WTC11 (cell line): ENCODE measurements at regions not wholly inside any gene's neighbourhood (a gene's known extent, or its start where the extent isn't known, plus 50 kb on each side); places are given as distances from the start of the nearest gene placed in this dataset.

Source experiments
- FOXK1 ChIP-seq: sonication (generic); formaldehyde crosslinking; IDR thresholded peaks from 2 replicates; pipeline ENCODE4 v1.8.0; 2022; ENCODE audit warnings: mild to moderate bottlenecking, moderate library complexity, missing genetic modification reagents
- NFYB ChIP-seq: sonication (generic); formaldehyde crosslinking; conservative IDR thresholded peaks from 2 replicates; pipeline ENCODE4 v1.8.0; 2022; ENCODE audit warnings: low read depth, missing genetic modification reagents
- NR1H2 ChIP-seq: sonication (generic); formaldehyde crosslinking; IDR thresholded peaks from 2 replicates; pipeline ENCODE4 v1.9.0; 2021; ENCODE audit warnings: mild to moderate bottlenecking, moderate library complexity, missing genetic modification reagents
- SP1 ChIP-seq: sonication (generic); formaldehyde crosslinking; conservative IDR thresholded peaks from 2 replicates; pipeline ENCODE4 v1.8.1; 2022; ENCODE audit warnings: missing genetic modification reagents
- TCF7 ChIP-seq: sonication (generic); formaldehyde crosslinking; IDR thresholded peaks from 2 replicates; pipeline ENCODE4 v1.8.0; 2022; ENCODE audit warnings: mild to moderate bottlenecking, low read depth, missing genetic modification reagents, moderate library complexity
- TEAD4 ChIP-seq: sonication (generic); formaldehyde crosslinking; IDR thresholded peaks from 2 replicates; pipeline ENCODE4 v1.8.0; 2022; ENCODE audit warnings: mild to moderate bottlenecking, missing genetic modification reagents
- TF ChIP-seq, protein P1 (sequence below): sonication (generic); formaldehyde crosslinking; conservative IDR thresholded peaks from 2 replicates; pipeline ENCODE4 v1.8.1; 2023; ENCODE audit warnings: mild to moderate bottlenecking, low read depth, missing genetic modification reagents, moderate library complexity
- TF ChIP-seq, protein P2 (sequence below): fragments of 200-600 bp; IDR thresholded peaks from 2 replicates; pipeline ENCODE4 v1.8.0; 2022; ENCODE audit warnings: antibody characterized with exemption
- TF ChIP-seq, protein P3 (sequence below): sonication (generic); formaldehyde crosslinking; IDR thresholded peaks from 2 replicates; pipeline ENCODE4 v1.8.0; 2022; ENCODE audit warnings: mild to moderate bottlenecking, missing genetic modification reagents
- TF ChIP-seq, protein P4 (sequence below): sonication (generic); formaldehyde crosslinking; IDR thresholded peaks from 2 replicates; pipeline ENCODE4 v1.8.1; 2023; ENCODE audit warnings: mild to moderate bottlenecking, missing genetic modification reagents
- TF ChIP-seq, protein P5 (sequence below): sonication (generic); formaldehyde crosslinking; IDR thresholded peaks from 2 replicates; pipeline ENCODE4 v1.8.0; 2022; ENCODE audit warnings: mild to moderate bottlenecking, missing genetic modification reagents
- TF ChIP-seq, protein P6 (sequence below): sonication (generic); formaldehyde crosslinking; IDR thresholded peaks from 2 replicates; pipeline ENCODE4 v1.8.0; 2022; ENCODE audit warnings: mild to moderate bottlenecking, missing genetic modification reagents

DNA sequence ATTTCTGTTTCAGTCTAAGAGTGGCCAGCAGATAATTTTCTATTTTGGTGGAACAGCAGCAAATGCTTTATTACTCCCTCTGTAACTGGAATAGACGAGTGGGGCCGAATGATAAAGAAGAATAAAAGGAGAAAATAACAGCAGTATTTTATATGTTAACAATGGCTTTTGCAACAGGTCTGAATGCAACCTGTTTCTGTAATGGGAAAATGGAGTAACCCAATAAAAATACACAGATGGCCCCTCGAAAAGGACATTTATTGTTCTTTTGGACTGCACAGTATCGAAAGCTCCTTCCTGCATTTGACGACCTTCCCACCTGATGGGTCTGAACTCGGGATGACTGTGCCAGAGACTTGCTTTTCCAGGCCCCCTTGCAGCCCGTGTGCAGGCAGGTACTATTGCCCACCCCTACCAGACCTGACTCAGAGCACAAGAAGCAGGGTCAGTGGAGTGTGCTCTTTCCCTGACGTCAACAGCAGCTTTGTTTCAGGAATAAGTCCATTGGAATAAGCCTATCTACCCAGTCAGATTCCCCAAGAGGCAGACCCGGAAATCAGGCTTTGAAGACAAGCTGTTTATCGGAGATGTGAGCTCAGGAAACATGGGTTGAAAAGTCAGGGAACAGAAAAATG, 306.5 kb upstream of the NEBL start:
- TF ChIP-seq, protein P1, sequence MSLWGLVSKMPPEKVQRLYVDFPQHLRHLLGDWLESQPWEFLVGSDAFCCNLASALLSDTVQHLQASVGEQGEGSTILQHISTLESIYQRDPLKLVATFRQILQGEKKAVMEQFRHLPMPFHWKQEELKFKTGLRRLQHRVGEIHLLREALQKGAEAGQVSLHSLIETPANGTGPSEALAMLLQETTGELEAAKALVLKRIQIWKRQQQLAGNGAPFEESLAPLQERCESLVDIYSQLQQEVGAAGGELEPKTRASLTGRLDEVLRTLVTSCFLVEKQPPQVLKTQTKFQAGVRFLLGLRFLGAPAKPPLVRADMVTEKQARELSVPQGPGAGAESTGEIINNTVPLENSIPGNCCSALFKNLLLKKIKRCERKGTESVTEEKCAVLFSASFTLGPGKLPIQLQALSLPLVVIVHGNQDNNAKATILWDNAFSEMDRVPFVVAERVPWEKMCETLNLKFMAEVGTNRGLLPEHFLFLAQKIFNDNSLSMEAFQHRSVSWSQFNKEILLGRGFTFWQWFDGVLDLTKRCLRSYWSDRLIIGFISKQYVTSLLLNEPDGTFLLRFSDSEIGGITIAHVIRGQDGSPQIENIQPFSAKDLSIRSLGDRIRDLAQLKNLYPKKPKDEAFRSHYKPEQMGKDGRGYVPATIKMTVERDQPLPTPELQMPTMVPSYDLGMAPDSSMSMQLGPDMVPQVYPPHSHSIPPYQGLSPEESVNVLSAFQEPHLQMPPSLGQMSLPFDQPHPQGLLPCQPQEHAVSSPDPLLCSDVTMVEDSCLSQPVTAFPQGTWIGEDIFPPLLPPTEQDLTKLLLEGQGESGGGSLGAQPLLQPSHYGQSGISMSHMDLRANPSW (CRISPR knock-in tag): no peak
- TF ChIP-seq, protein P2, sequence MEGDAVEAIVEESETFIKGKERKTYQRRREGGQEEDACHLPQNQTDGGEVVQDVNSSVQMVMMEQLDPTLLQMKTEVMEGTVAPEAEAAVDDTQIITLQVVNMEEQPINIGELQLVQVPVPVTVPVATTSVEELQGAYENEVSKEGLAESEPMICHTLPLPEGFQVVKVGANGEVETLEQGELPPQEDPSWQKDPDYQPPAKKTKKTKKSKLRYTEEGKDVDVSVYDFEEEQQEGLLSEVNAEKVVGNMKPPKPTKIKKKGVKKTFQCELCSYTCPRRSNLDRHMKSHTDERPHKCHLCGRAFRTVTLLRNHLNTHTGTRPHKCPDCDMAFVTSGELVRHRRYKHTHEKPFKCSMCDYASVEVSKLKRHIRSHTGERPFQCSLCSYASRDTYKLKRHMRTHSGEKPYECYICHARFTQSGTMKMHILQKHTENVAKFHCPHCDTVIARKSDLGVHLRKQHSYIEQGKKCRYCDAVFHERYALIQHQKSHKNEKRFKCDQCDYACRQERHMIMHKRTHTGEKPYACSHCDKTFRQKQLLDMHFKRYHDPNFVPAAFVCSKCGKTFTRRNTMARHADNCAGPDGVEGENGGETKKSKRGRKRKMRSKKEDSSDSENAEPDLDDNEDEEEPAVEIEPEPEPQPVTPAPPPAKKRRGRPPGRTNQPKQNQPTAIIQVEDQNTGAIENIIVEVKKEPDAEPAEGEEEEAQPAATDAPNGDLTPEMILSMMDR: no peak
- TF ChIP-seq, protein P3, sequence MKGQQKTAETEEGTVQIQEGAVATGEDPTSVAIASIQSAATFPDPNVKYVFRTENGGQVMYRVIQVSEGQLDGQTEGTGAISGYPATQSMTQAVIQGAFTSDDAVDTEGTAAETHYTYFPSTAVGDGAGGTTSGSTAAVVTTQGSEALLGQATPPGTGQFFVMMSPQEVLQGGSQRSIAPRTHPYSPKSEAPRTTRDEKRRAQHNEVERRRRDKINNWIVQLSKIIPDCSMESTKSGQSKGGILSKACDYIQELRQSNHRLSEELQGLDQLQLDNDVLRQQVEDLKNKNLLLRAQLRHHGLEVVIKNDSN (CRISPR knock-in tag): no peak
- TF ChIP-seq NFYB (CRISPR knock-in tag) (no peak), SP1 (CRISPR knock-in tag) (no peak), TCF7 (CRISPR knock-in tag) (no peak), TEAD4 (CRISPR knock-in tag) (no peak), FOXK1 (CRISPR knock-in tag) (no peak), NR1H2 (CRISPR knock-in tag) (no peak)
- TF ChIP-seq, protein P4, sequence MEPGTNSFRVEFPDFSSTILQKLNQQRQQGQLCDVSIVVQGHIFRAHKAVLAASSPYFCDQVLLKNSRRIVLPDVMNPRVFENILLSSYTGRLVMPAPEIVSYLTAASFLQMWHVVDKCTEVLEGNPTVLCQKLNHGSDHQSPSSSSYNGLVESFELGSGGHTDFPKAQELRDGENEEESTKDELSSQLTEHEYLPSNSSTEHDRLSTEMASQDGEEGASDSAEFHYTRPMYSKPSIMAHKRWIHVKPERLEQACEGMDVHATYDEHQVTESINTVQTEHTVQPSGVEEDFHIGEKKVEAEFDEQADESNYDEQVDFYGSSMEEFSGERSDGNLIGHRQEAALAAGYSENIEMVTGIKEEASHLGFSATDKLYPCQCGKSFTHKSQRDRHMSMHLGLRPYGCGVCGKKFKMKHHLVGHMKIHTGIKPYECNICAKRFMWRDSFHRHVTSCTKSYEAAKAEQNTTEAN: no peak
- TF ChIP-seq, protein P5, sequence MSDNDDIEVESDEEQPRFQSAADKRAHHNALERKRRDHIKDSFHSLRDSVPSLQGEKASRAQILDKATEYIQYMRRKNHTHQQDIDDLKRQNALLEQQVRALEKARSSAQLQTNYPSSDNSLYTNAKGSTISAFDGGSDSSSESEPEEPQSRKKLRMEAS (CRISPR knock-in tag): no peak
- TF ChIP-seq, protein P6, sequence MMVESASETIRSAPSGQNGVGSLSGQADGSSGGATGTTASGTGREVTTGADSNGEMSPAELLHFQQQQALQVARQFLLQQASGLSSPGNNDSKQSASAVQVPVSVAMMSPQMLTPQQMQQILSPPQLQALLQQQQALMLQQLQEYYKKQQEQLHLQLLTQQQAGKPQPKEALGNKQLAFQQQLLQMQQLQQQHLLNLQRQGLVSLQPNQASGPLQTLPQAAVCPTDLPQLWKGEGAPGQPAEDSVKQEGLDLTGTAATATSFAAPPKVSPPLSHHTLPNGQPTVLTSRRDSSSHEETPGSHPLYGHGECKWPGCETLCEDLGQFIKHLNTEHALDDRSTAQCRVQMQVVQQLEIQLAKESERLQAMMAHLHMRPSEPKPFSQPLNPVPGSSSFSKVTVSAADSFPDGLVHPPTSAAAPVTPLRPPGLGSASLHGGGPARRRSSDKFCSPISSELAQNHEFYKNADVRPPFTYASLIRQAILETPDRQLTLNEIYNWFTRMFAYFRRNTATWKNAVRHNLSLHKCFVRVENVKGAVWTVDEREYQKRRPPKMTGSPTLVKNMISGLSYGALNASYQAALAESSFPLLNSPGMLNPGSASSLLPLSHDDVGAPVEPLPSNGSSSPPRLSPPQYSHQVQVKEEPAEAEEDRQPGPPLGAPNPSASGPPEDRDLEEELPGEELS (CRISPR knock-in tag): no peak
